WTC11 (cell line): ENCODE measurements at regions not wholly inside any gene's neighbourhood (a gene's known extent, or its start where the extent isn't known, plus 50 kb on each side); places are given as distances from the start of the nearest gene placed in this dataset.

ENCODE experiments used
- ATAC-seq: fragments of 200-7000 bp; cut with Tn5 transposase; 2 replicates; pipeline ENCODE4 v1.10.0; 2021; ENCODE audit warnings: mild to moderate bottlenecking, moderate library complexity
- CTCF ChIA-PET: fragments of 300-600 bp; sonication (Branson Sonifier 250); formaldehyde crosslinking; loops from one replicate; lab custom pipeline; 2021; ENCODE audit warnings: antibody characterized with exemption; lab: Charles Lee
- POLR2A ChIA-PET: fragments of 350-600 bp; sonication (Branson Sonifier 250); formaldehyde crosslinking; loops from one replicate; lab custom pipeline; 2021; ENCODE audit warnings: antibody characterized with exemption; lab: Charles Lee
- DNase-seq: peaks from one replicate; pipeline ENCODE4 v3.0.0; 2021; ENCODE audit warnings: low spot score
- H3K27ac Mint-ChIP-seq: 2 replicates; pipeline ENCODE4 v1.8.0; 2021; ENCODE audit warnings: mixed read lengths
- H3K27me3 Mint-ChIP-seq: 2 replicates; pipeline ENCODE4 v1.8.0; 2021; ENCODE audit warnings: low read depth, mild to moderate bottlenecking, moderate library complexity, mixed read lengths
- H3K36me3 Mint-ChIP-seq: 2 replicates; pipeline ENCODE4 v1.8.0; 2021; ENCODE audit warnings: mixed read lengths
- H3K4me1 Mint-ChIP-seq: 2 replicates; pipeline ENCODE4 v1.8.0; 2022; ENCODE audit warnings: mixed read lengths
- H3K4me3 Mint-ChIP-seq: 2 replicates; pipeline ENCODE4 v1.8.0; 2021; ENCODE audit warnings: mild to moderate bottlenecking, moderate library complexity, mixed read lengths
- H3K9me3 Mint-ChIP-seq: 2 replicates; pipeline ENCODE4 v1.8.0; 2021; ENCODE audit warnings: mixed read lengths
- ATF1 ChIP-seq: sonication (generic); formaldehyde crosslinking; IDR thresholded peaks from 2 replicates; pipeline ENCODE4 v1.8.1; 2023; ENCODE audit warnings: mild to moderate bottlenecking, moderate library complexity, missing genetic modification reagents
- ELF4 ChIP-seq: sonication (generic); formaldehyde crosslinking; IDR thresholded peaks from 2 replicates; pipeline ENCODE4 v1.8.1; 2022; ENCODE audit warnings: low read depth, mild to moderate bottlenecking, moderate library complexity, missing genetic modification reagents
- ERG ChIP-seq: fragments of 250-450 bp; sonication (Bioruptor Pico); IDR thresholded peaks from 2 replicates; pipeline ENCODE4 v1.8.0; 2021; ENCODE audit warnings: mild to moderate bottlenecking
- FOXJ3 ChIP-seq: sonication (generic); formaldehyde crosslinking; IDR thresholded peaks from 2 replicates; pipeline ENCODE4 v1.9.0; 2021; ENCODE audit warnings: missing genetic modification reagents, mild to moderate bottlenecking, borderline replicate concordance
- GABPB1 ChIP-seq: sonication (generic); formaldehyde crosslinking; IDR thresholded peaks from 2 replicates; pipeline ENCODE4 v1.8.1; 2023; ENCODE audit warnings: mild to moderate bottlenecking, missing genetic modification reagents
- GRHL2 ChIP-seq: fragments of 250-450 bp; sonication (Bioruptor Pico); IDR thresholded peaks from 2 replicates; pipeline ENCODE4 v1.8.0; 2022; ENCODE audit warnings: mild to moderate bottlenecking, moderate library complexity; ENCODE audit not compliant: insufficient replicate concordance, severe bottlenecking
- IRF2 ChIP-seq: sonication (generic); formaldehyde crosslinking; IDR thresholded peaks from 2 replicates; pipeline ENCODE4 v1.8.0; 2022; ENCODE audit warnings: low read depth, missing genetic modification reagents, borderline replicate concordance
- JAZF1 ChIP-seq: fragments of 250-450 bp; sonication (Bioruptor Pico); IDR thresholded peaks from 2 replicates; pipeline ENCODE4 v1.9.0; 2021; ENCODE audit warnings: moderate library complexity, mild to moderate bottlenecking, inconsistent platforms
- KAT7 ChIP-seq: sonication (generic); formaldehyde crosslinking; IDR thresholded peaks from 2 replicates; pipeline ENCODE4 v1.8.1; 2023; ENCODE audit warnings: missing genetic modification reagents, mild to moderate bottlenecking, borderline replicate concordance
- NFATC4 ChIP-seq: fragments of 250-450 bp; sonication (Bioruptor Pico); IDR thresholded peaks from 2 replicates; pipeline ENCODE4 v1.9.0; 2021; ENCODE audit warnings: mild to moderate bottlenecking
- NFE2L1 ChIP-seq: sonication (generic); formaldehyde crosslinking; IDR thresholded peaks from 2 replicates; pipeline ENCODE4 v1.8.1; 2023; ENCODE audit warnings: missing genetic modification reagents
- NR2C2 ChIP-seq: sonication (generic); formaldehyde crosslinking; IDR thresholded peaks from 2 replicates; pipeline ENCODE4 v1.8.0; 2022; ENCODE audit warnings: mild to moderate bottlenecking, missing genetic modification reagents
- NR3C1 ChIP-seq: sonication (generic); formaldehyde crosslinking; conservative IDR thresholded peaks from 2 replicates; pipeline ENCODE4 v1.8.1; 2023; ENCODE audit warnings: low read depth, mild to moderate bottlenecking, missing genetic modification reagents
- RORB ChIP-seq: fragments of 250-450 bp; sonication (Bioruptor Pico); IDR thresholded peaks from 2 replicates; pipeline ENCODE4 v1.9.0; 2021; ENCODE audit warnings: mild to moderate bottlenecking
- SMAD3 ChIP-seq: sonication (generic); formaldehyde crosslinking; IDR thresholded peaks from 2 replicates; pipeline ENCODE4 v1.8.0; 2022; ENCODE audit warnings: missing genetic modification reagents, mild to moderate bottlenecking, borderline replicate concordance
- ZNF263 ChIP-seq: sonication (generic); formaldehyde crosslinking; IDR thresholded peaks from 2 replicates; pipeline ENCODE4 v1.8.1; 2022; ENCODE audit warnings: low read depth, mild to moderate bottlenecking, moderate library complexity, missing genetic modification reagents
- ZNF281 ChIP-seq: sonication (generic); formaldehyde crosslinking; IDR thresholded peaks from 2 replicates; pipeline ENCODE4 v1.8.0; 2023; ENCODE audit warnings: mild to moderate bottlenecking, missing genetic modification reagents
- ZNF396 ChIP-seq: fragments of 250-450 bp; sonication (Bioruptor Pico); IDR thresholded peaks from 2 replicates; pipeline ENCODE4 v1.8.0; 2021; ENCODE audit warnings: mild to moderate bottlenecking, moderate library complexity, borderline replicate concordance
- ZNF532 ChIP-seq: fragments of 250-450 bp; sonication (Bioruptor Pico); IDR thresholded peaks from 2 replicates; pipeline ENCODE4 v1.9.0; 2021; ENCODE audit warnings: mild to moderate bottlenecking, borderline replicate concordance
- ZNF671 ChIP-seq: fragments of 250-450 bp; sonication (Bioruptor Pico); IDR thresholded peaks from 2 replicates; pipeline ENCODE4 v1.8.0; 2021; ENCODE audit warnings: mild to moderate bottlenecking
- TF ChIP-seq, protein P1 (sequence below): sonication (generic); formaldehyde crosslinking; IDR thresholded peaks from 2 replicates; pipeline ENCODE4 v1.8.1; 2022; ENCODE audit warnings: low read depth, missing genetic modification reagents, borderline replicate concordance

DNA sequence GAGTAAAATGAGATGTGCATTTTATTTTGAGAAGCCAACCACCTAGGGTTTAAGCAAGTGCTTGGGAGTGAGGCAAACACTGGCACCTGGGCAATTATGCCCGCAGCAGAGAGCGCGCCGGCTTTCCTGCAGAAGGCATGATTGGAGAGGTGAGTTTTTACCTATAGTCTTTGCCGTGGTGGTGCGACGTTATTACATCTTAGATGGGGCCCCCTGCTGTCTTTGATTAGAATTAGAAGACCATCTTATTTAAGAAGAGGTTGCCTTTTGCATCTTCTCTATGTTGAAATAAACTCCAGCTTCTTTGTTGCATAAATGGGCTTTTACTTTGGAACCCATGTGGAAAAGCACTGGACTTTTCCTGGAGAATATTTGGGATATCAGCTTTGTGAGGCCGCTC lies 409.5 kb downstream of the GLRX3 start (continued):
- TF ChIP-seq ZNF532 (no peak), ZNF281 (CRISPR knock-in tag) (no peak), KAT7 (no peak), NFE2L1 (CRISPR knock-in tag) (no peak), GABPB1 (CRISPR knock-in tag) (no peak), GRHL2 (CRISPR knock-in tag) (no peak)
- TF ChIP-seq, protein P1, sequence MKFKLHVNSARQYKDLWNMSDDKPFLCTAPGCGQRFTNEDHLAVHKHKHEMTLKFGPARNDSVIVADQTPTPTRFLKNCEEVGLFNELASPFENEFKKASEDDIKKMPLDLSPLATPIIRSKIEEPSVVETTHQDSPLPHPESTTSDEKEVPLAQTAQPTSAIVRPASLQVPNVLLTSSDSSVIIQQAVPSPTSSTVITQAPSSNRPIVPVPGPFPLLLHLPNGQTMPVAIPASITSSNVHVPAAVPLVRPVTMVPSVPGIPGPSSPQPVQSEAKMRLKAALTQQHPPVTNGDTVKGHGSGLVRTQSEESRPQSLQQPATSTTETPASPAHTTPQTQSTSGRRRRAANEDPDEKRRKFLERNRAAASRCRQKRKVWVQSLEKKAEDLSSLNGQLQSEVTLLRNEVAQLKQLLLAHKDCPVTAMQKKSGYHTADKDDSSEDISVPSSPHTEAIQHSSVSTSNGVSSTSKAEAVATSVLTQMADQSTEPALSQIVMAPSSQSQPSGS (CRISPR knock-in tag): no peak

- no peaks in the 10 kb centered on the region for H3K4me1 Mint-ChIP-seq
- no peak for TF ChIP-seq SMAD3
- peaks cover 78% of the 10 kb centered on the region for H3K36me3 Mint-ChIP-seq
- peaks cover 85% of the 10 kb centered on the region for H3K9me3 Mint-ChIP-seq
- POLR2A ChIA-PET: no interaction called here
- CTCF ChIA-PET: no interaction called here
- DNase-seq: no peak
- no peak overlapping the region for H3K27ac Mint-ChIP-seq
- ATAC-seq: no peak
- H3K4me3 Mint-ChIP-seq: no peak overlapping the region
- H3K27me3 Mint-ChIP-seq: peaks cover 9% of the 10 kb centered on the region
Observed at GRCh38 chr10:130546841-130547240, 410.6 kb downstream of the GLRX3 start.

GRCh38 chr10:130547368-130547767 lies 411.2 kb downstream of the GLRX3 start:
- Mint-ChIP-seq H3K4me3 (no peak overlapping the region), H3K9me3 (peaks cover 85% of the 10 kb centered on the region), H3K36me3 (peaks cover 81% of the 10 kb centered on the region), H3K27ac (no peak overlapping the region), H3K4me1 (no peaks in the 10 kb centered on the region), H3K27me3 (peaks cover 12% of the 10 kb centered on the region)
- ChIA-PET POLR2A (no interaction called here), CTCF (no interaction called here)
- DNase-seq (no peak), ATAC-seq (no peak)
- no peak for TF ChIP-seq FOXJ3
- TF ChIP-seq NR3C1 (CRISPR knock-in tag): no peak
- TF ChIP-seq ZNF671 (CRISPR knock-in tag): no peak
- no peak for TF ChIP-seq NR2C2
- no peak for TF ChIP-seq ELF4 (CRISPR knock-in tag)
- no peak for TF ChIP-seq ATF1 (CRISPR knock-in tag)
- TF ChIP-seq RORB (CRISPR knock-in tag): no peak
- no peak for TF ChIP-seq ZNF263
- no peak for TF ChIP-seq IRF2 (CRISPR knock-in tag)
- no peak for TF ChIP-seq NFATC4
- no peak for TF ChIP-seq ZNF396 (CRISPR knock-in tag)
- no peak for TF ChIP-seq JAZF1
- no peak for TF ChIP-seq ERG (CRISPR knock-in tag)
